GM21390 (cell line): ENCODE measurements at regions not wholly inside any gene's neighbourhood (a gene's known extent, or its start where the extent isn't known, plus 50 kb on each side); places are given as distances from the start of the nearest gene placed in this dataset.
"Not testable (repeated sequence)": the region's sequence is repeated elsewhere in the genome, so short reads cannot be mapped to it uniquely, and the experiment has no call there.

Source experiments
- ATAC-seq: cut with Tn5 transposase; IDR thresholded peaks from one replicate; pipeline ENCODE4 v1.9.1; 2021; ENCODE audit not compliant: unreplicated experiment

- ATAC-seq, result no peak
These were observed 109.5 kb upstream of the LIPC start for GRCh38 chr15:58322253-58322652.

- ATAC-seq, result not testable (repeated sequence)
These were observed 108.5 kb upstream of the LIPC start for GRCh38 chr15:58323321-58323720.

GRCh38 chr15:58324533-58324932 lies 107.3 kb upstream of the LIPC start:
- ATAC-seq, result no peak

- ATAC-seq, result no peak
These were observed 103.8 kb upstream of the LIPC start for GRCh38 chr15:58327958-58328357.

GRCh38 chr15:58329211-58329610 lies 102.6 kb upstream of the LIPC start:
- no peak for ATAC-seq

GRCh38 chr15:58329781-58330671 lies 101.8 kb upstream of the LIPC start:
- ATAC-seq, result no peak

- no peak for ATAC-seq
These were observed 100.8 kb upstream of the LIPC start for GRCh38 chr15:58330741-58331559.

- ATAC-seq, result no peak
These were observed 100.3 kb upstream of the LIPC start for GRCh38 chr15:58331560-58331912.

GRCh38 chr15:58331913-58332675 lies 99.7 kb upstream of the LIPC start:
- ATAC-seq, result peak; percentile 68

GRCh38 chr15:58332676-58333400 lies 99.0 kb upstream of the LIPC start:
- no peak for ATAC-seq

- ATAC-seq, result no peak
These were observed 97.0 kb upstream of the LIPC start for GRCh38 chr15:58334803-58335202.

- ATAC-seq, result no peak
These were observed 95.6 kb upstream of the LIPC start for GRCh38 chr15:58336161-58336560.

- no peak for ATAC-seq
These were observed 91.6 kb upstream of the LIPC start for GRCh38 chr15:58340176-58340575.

- ATAC-seq, result no peak
These were observed 89.3 kb upstream of the LIPC start for GRCh38 chr15:58342508-58342907.

- ATAC-seq, result no peak
These were observed 87.3 kb upstream of the LIPC start for GRCh38 chr15:58344213-58345070.

- ATAC-seq, result no peak
These were observed 85.4 kb upstream of the LIPC start for GRCh38 chr15:58346361-58346760.

GRCh38 chr15:58348095-58348812 lies 83.5 kb upstream of the LIPC start:
- no peak for ATAC-seq

- no peak for ATAC-seq
These were observed 79.5 kb upstream of the LIPC start for GRCh38 chr15:58352026-58352929.
